NCI-H82 treated with DMSO at 0.1 percent for 48 hours (cell line): ENCODE measurements at regions not wholly inside any gene's neighbourhood (a gene's known extent, or its start where the extent isn't known, plus 50 kb on each side); places are given as distances from the start of the nearest gene placed in this dataset.

Experiments used
- DNase-seq: peaks from one replicate; lab custom pipeline; 2025; ENCODE audit not compliant: unreplicated experiment; lab: John Stamatoyannopoulos, UW

GRCh38 chr6:129778793-129779192 is 68.8 kb upstream of the ARHGAP18 start:
- no peak for DNase-seq

- DNase-seq = no peak
These were observed 67.4 kb upstream of the ARHGAP18 start for GRCh38 chr6:129777371-129777770.

GRCh38 chr6:129776542-129777330 is 66.8 kb upstream of the ARHGAP18 start:
- DNase-seq = no peak

GRCh38 chr6:129774697-129775447 is 64.9 kb upstream of the ARHGAP18 start:
- DNase-seq = peak; percentile 52

- DNase-seq = no peak
These were observed 63.3 kb upstream of the ARHGAP18 start for GRCh38 chr6:129773304-129773703.

- DNase-seq = no peak
These were observed 61.7 kb upstream of the ARHGAP18 start for GRCh38 chr6:129771678-129772077.

GRCh38 chr6:129767776-129768485 is 58.0 kb upstream of the ARHGAP18 start:
- peak; percentile 69 for DNase-seq

- DNase-seq = peak; percentile 74
These were observed 57.2 kb upstream of the ARHGAP18 start for GRCh38 chr6:129766959-129767728.

GRCh38 chr6:129764761-129765407 is 54.9 kb upstream of the ARHGAP18 start:
- no peak for DNase-seq

GRCh38 chr6:129759796-129760605 is 50.0 kb upstream of the ARHGAP18 start:
- DNase-seq = no peak
